Osteoblast (primary cell): ENCODE measurements at regions not wholly inside any gene's neighbourhood (a gene's known extent, or its start where the extent isn't known, plus 50 kb on each side); places are given as distances from the start of the nearest gene placed in this dataset.
"Not testable (repeated sequence)": the region's sequence is repeated elsewhere in the genome, so short reads cannot be mapped to it uniquely, and the experiment has no call there.

Source experiments
- DNase-seq: peaks from one replicate; pipeline ENCODE4 v3.0.0; 2011; ENCODE audit warnings: low spot score, mixed read lengths; ENCODE audit not compliant: insufficient read length; ENCODE audit errors: missing footprints
- H2AFZ ChIP-seq: 2 replicates; pipeline ENCODE4 v1.6.0; 2011; ENCODE audit warnings: mild to moderate bottlenecking, low read length
- H3K27ac ChIP-seq: 2 replicates; pipeline ENCODE4 v1.5.1; 2011; ENCODE audit warnings: mild to moderate bottlenecking, low read depth, low read length, moderate library complexity
- H3K27me3 ChIP-seq: 2 replicates; pipeline ENCODE4 v1.6.0; 2012; ENCODE audit warnings: mild to moderate bottlenecking, control low read depth, inconsistent platforms, low read length, moderate library complexity; ENCODE audit not compliant: insufficient read depth
- H3K36me3 ChIP-seq: 2 replicates; pipeline ENCODE4 v1.5.1; 2011; ENCODE audit warnings: mild to moderate bottlenecking, low read length, control low read depth, moderate library complexity; ENCODE audit not compliant: insufficient read depth
- H3K4me1 ChIP-seq: 2 replicates; pipeline ENCODE4 v1.5.1; 2011; ENCODE audit warnings: mild to moderate bottlenecking, low read length, control low read depth, moderate library complexity; ENCODE audit not compliant: insufficient read depth
- H3K4me2 ChIP-seq: 2 replicates; pipeline ENCODE4 v1.6.0; 2011; ENCODE audit warnings: mild to moderate bottlenecking, low read length; ENCODE audit not compliant: insufficient read depth
- H3K4me3 ChIP-seq: fragments of 200-600 bp; sonication (generic); 3 replicates; pipeline ENCODE4 v1.5.1; 2012; ENCODE audit warnings: mild to moderate bottlenecking, low read length, inconsistent platforms; ENCODE audit not compliant: insufficient read depth
- H3K79me2 ChIP-seq: 2 replicates; pipeline ENCODE4 v1.6.0; 2012; ENCODE audit warnings: mild to moderate bottlenecking, low read length, control low read depth, inconsistent platforms; ENCODE audit not compliant: insufficient read depth
- H3K9me3 ChIP-seq: 2 replicates; pipeline ENCODE4 v1.5.1; 2011; ENCODE audit warnings: low read depth, low read length, control low read depth
- H4K20me1 ChIP-seq: 2 replicates; pipeline ENCODE4 v1.6.0; 2012; ENCODE audit warnings: mild to moderate bottlenecking, low read length, control low read depth; ENCODE audit not compliant: insufficient read depth
- TF ChIP-seq, protein P1 (sequence below): IDR thresholded peaks from 2 replicates; pipeline ENCODE4 v1.5.1; 2011; ENCODE audit warnings: mild to moderate bottlenecking, low read depth, low read length, moderate library complexity; ENCODE audit errors: extremely low read depth

DNA sequence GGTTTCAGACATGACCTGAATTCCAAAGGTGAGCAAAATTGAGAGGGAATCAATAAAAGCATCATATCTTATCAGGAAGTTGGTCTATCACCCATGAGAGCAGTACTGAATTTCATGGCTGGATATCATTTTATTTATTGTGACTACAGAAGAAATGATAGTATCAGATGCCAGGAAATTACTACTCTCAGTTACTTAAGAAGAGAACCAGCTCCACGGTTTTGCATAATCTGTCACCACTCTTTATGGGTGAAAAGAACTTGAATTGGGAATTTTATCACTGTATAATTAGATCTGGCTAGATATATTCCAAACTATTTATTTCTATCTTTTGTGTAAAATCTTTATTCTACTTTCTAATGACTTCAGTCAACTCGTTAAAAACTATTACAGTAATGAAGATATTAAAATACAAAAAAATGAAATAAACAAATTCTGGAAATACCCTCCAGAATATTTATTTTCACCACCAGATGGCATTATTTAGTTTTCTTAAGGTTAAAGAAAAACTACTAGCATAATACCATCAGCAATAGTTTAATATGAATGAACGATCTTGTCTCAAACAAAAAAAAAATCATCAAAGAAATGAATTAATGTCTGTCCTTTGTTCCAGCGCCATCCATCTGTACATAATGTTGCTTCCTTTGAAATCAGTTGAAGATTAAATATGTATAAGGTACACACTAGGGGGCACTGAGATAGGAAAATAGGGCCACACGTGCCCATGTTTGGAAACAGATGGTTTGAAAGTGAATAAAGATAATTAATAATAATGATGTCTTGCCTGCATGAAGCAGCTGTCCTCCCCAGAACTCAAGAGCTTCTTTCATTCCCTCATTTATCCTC is 84.7 kb upstream of the SLCO6A1 start:
- Histone ChIP-seq H2AFZ (peak overlapping the region; percentile 53), H3K9me3 (no peaks in the 10 kb centered on the region), H3K36me3 (no peaks in the 10 kb centered on the region), H3K27me3 (no peaks in the 10 kb centered on the region), H3K4me1 (peaks cover 9% of the 10 kb centered on the region), H4K20me1 (no peaks in the 10 kb centered on the region), H3K79me2 (no peaks in the 10 kb centered on the region), H3K4me2 (peak overlapping the region; percentile 66), H3K4me3 (no peak overlapping the region), H3K27ac (no peak overlapping the region)
- TF ChIP-seq, protein P1, sequence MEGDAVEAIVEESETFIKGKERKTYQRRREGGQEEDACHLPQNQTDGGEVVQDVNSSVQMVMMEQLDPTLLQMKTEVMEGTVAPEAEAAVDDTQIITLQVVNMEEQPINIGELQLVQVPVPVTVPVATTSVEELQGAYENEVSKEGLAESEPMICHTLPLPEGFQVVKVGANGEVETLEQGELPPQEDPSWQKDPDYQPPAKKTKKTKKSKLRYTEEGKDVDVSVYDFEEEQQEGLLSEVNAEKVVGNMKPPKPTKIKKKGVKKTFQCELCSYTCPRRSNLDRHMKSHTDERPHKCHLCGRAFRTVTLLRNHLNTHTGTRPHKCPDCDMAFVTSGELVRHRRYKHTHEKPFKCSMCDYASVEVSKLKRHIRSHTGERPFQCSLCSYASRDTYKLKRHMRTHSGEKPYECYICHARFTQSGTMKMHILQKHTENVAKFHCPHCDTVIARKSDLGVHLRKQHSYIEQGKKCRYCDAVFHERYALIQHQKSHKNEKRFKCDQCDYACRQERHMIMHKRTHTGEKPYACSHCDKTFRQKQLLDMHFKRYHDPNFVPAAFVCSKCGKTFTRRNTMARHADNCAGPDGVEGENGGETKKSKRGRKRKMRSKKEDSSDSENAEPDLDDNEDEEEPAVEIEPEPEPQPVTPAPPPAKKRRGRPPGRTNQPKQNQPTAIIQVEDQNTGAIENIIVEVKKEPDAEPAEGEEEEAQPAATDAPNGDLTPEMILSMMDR, result peak; percentile 49
- DNase-seq, result no peak

GRCh38 chr5:102589661-102590060 is 90.9 kb upstream of the SLCO6A1 start:
- TF ChIP-seq, protein P1, result no peak
- no peaks in the 10 kb centered on the region for H3K79me2 ChIP-seq
- no peak overlapping the region for H2AFZ ChIP-seq
- no peaks in the 10 kb centered on the region for H3K36me3 ChIP-seq
- H3K9me3 ChIP-seq, result no peaks in the 10 kb centered on the region
- no peak overlapping the region for H3K4me2 ChIP-seq
- H3K27me3 ChIP-seq, result no peaks in the 10 kb centered on the region
- H3K4me1 ChIP-seq, result no peaks in the 10 kb centered on the region
- no peak overlapping the region for H3K27ac ChIP-seq
- no peak for DNase-seq
- H4K20me1 ChIP-seq, result no peaks in the 10 kb centered on the region
- H3K4me3 ChIP-seq, result no peak overlapping the region

DNA sequence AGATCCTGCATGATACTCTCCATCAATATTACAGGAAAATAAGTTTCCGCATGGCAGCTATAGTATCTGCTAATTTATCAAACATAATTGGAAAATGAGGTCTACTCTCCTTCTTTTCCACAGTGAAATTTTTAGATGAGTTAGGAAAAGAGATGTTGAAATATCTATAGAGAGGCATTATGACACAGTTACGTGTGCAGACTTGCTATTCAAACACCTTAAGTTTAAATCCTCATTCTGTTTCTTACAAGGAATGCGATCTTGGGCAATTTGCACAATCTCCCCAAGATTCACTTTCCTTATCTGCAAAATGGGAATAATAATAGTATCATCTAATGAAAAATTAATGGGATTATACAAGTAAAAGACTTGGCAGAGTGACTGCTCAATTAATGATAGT is 91.7 kb upstream of the SLCO6A1 start:
- H3K27me3 ChIP-seq, result no peaks in the 10 kb centered on the region
- no peaks in the 10 kb centered on the region for H3K79me2 ChIP-seq
- TF ChIP-seq, protein P1, result no peak
- H3K27ac ChIP-seq, result no peak overlapping the region
- no peak overlapping the region for H3K4me2 ChIP-seq
- H3K36me3 ChIP-seq, result no peaks in the 10 kb centered on the region
- no peaks in the 10 kb centered on the region for H3K9me3 ChIP-seq
- H3K4me1 ChIP-seq, result no peaks in the 10 kb centered on the region
- DNase-seq, result no peak
- no peaks in the 10 kb centered on the region for H4K20me1 ChIP-seq
- H3K4me3 ChIP-seq, result no peak overlapping the region
- no peak overlapping the region for H2AFZ ChIP-seq

DNA sequence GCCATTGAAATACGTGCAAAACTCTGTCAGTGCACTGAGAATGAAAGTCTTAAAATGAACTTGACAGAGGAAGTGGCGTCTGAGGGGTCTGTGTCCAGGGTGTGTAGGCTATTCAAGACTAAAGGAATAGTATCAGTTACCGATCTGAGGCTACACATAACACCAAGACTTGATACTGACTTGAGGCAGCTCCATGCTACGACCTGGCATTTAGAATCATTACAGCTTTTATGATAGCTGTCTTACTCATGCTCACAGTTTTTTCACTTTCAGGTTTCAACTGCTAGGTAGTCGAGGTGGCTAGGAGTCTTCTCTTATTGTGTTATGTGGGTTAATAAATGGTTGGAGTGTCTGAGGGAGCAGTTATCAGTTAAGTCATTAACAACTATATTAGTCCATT is 92.8 kb upstream of the SLCO6A1 start:
- Histone ChIP-seq H2AFZ (no peak overlapping the region), H3K9me3 (no peaks in the 10 kb centered on the region), H3K27ac (no peak overlapping the region), H3K4me2 (no peak overlapping the region), H3K4me1 (no peaks in the 10 kb centered on the region), H4K20me1 (no peaks in the 10 kb centered on the region), H3K27me3 (no peaks in the 10 kb centered on the region), H3K79me2 (no peaks in the 10 kb centered on the region), H3K36me3 (no peaks in the 10 kb centered on the region), H3K4me3 (no peak overlapping the region)
- DNase-seq, result no peak
- TF ChIP-seq, protein P1, result no peak

- H3K79me2 ChIP-seq, H3K36me3 ChIP-seq, H4K20me1 ChIP-seq, H3K4me2 ChIP-seq, DNase-seq, H3K4me3 ChIP-seq, H3K27ac ChIP-seq, H2AFZ ChIP-seq, H3K4me1 ChIP-seq, H3K27me3 ChIP-seq, H3K9me3 ChIP-seq: not testable (repeated sequence)
Measured at GRCh38 chr5:102592586-102592985, 93.8 kb upstream of the SLCO6A1 start.
